SK-MEL-5 (cell line): ENCODE measurements at regions not wholly inside any gene's neighbourhood (a gene's known extent, or its start where the extent isn't known, plus 50 kb on each side); places are given as distances from the start of the nearest gene placed in this dataset.

Source experiments
- DNase-seq: peaks from one replicate; pipeline ENCODE4 v3.0.0-alpha.2; 2016; ENCODE audit warnings: low read depth, low spot score
- in situ Hi-C: cut with HindIII; loops from 2 replicates; pipeline ENCODE4 v1.10.0; 2016; ENCODE audit warnings: low sequenced_read_pairs, high pct_unique_total_duplicates, low pct_unique_long_range_greater_than_20kb

GRCh38 chr2:129274918-129275317 lies 704.5 kb upstream of the RAB6C start:
- in situ Hi-C loops, result no loop called here
- no peak for DNase-seq

- no peak for DNase-seq
- in situ Hi-C loops, result no loop called here
Observed at GRCh38 chr2:129275706-129276105, 703.8 kb upstream of the RAB6C start.

GRCh38 chr2:129276978-129277584 lies 702.4 kb upstream of the RAB6C start:
- no peak for DNase-seq
- in situ Hi-C loops, result no loop called here

GRCh38 chr2:129277585-129277981 lies 701.9 kb upstream of the RAB6C start:
- in situ Hi-C loops, result no loop called here
- DNase-seq, result no peak

- in situ Hi-C loops, result no loop called here
- DNase-seq, result no peak
Observed at GRCh38 chr2:129281791-129282530, 697.5 kb upstream of the RAB6C start.

- in situ Hi-C loops, result no loop called here
- DNase-seq, result no peak
Observed at GRCh38 chr2:129285012-129285411, 694.5 kb upstream of the RAB6C start.

GRCh38 chr2:129293326-129293725 lies 686.1 kb upstream of the RAB6C start:
- DNase-seq, result no peak
- in situ Hi-C loops, result no loop called here

GRCh38 chr2:129296396-129296795 lies 683.1 kb upstream of the RAB6C start:
- in situ Hi-C loops, result no loop called here
- DNase-seq, result no peak

- no peak for DNase-seq
- in situ Hi-C loops, result no loop called here
Observed at GRCh38 chr2:129296806-129297205, 682.7 kb upstream of the RAB6C start.

GRCh38 chr2:129297430-129297829 lies 682.0 kb upstream of the RAB6C start:
- in situ Hi-C loops, result no loop called here
- DNase-seq, result no peak

- DNase-seq, result no peak
- in situ Hi-C loops, result no loop called here
Observed at GRCh38 chr2:129299338-129299737, 680.1 kb upstream of the RAB6C start.

GRCh38 chr2:129299756-129300155 lies 679.7 kb upstream of the RAB6C start:
- DNase-seq, result no peak
- in situ Hi-C loops, result no loop called here

- in situ Hi-C loops, result no loop called here
- DNase-seq, result no peak
Observed at GRCh38 chr2:129300456-129300855, 679.0 kb upstream of the RAB6C start.

- no peak for DNase-seq
- in situ Hi-C loops, result no loop called here
Observed at GRCh38 chr2:129301431-129301913, 678.0 kb upstream of the RAB6C start.

GRCh38 chr2:129302106-129302505 lies 677.4 kb upstream of the RAB6C start:
- in situ Hi-C loops, result no loop called here
- no peak for DNase-seq

- in situ Hi-C loops, result no loop called here
- DNase-seq, result no peak
Observed at GRCh38 chr2:129302561-129303183, 676.8 kb upstream of the RAB6C start.

GRCh38 chr2:129314120-129314519 lies 665.3 kb upstream of the RAB6C start:
- in situ Hi-C loops, result no loop called here
- DNase-seq, result no peak

GRCh38 chr2:129318581-129319421 lies 660.7 kb upstream of the RAB6C start:
- in situ Hi-C loops, result no loop called here
- peak; percentile 50 for DNase-seq
